CD4-positive, alpha-beta T cell treated with Interferon alpha-2 for 1 hour (primary cell): ENCODE measurements at regions not wholly inside any gene's neighbourhood (a gene's known extent, or its start where the extent isn't known, plus 50 kb on each side); places are given as distances from the start of the nearest gene placed in this dataset.
"Not testable (repeated sequence)": the region's sequence is repeated elsewhere in the genome, so short reads cannot be mapped to it uniquely, and the experiment has no call there.

Experiments
- DNase-seq, 2 donors: peaks; one replicate each; pipeline ENCODE4 v3.0.0-alpha.2; 2020 to 2022

DNA sequence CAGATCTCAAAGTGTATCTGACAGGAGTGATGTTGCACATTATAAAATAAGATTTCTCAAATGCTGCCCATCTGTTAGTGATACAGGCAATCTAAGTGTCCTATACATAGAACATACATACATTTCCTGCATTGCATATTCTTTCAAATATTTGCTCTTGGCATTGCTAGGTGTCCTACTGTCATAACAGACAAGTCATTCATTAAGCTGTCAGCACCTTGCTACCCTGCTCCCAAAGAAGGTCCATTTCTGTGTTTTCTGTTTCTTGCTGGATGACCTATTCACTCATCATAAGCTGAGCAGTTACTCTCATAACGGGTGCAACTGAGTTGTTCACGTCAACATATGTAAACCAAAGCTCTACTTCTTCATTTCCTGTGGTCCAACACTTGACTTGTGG lies 719.0 kb downstream of the KCNJ2 start:
- DNase-seq, result no peak

DNA sequence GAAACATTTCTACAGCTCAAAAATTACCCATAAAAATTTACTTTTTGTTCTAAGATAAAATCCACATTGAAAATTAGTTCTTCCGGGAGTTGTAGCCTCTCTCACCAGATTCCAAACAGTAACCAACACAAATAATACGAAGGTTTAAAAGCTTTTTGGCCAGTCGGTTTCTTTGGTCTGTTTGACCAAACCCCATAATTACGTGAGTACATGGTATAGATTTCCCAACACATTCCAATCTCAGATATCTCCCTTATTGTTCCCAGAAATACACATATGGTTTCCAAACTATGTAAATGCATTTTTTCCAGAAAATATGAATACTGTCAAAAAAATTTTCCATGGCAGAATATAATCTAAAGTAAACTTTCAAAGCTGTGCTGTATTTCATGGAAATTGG lies 722.0 kb downstream of the KCNJ2 start:
- no peak for DNase-seq

DNA sequence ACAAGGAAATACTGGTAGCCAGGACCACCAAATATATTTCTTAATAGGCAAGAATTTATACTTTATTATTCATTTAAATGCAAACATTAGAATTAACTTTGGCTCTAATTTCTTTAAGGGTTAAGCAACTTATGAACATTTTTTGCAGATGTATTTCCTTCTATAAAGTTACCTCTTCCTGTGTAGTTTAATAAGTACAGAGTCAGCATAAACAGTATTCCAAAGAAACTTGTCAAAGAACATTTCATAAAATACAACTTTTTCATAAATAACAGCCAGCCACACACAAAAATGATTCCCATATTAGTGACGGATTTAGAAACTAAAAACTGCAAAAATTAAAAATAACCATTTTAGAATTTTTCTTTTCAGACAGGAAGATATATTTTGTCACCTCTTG lies 723.2 kb downstream of the KCNJ2 start:
- no peak for DNase-seq

DNA sequence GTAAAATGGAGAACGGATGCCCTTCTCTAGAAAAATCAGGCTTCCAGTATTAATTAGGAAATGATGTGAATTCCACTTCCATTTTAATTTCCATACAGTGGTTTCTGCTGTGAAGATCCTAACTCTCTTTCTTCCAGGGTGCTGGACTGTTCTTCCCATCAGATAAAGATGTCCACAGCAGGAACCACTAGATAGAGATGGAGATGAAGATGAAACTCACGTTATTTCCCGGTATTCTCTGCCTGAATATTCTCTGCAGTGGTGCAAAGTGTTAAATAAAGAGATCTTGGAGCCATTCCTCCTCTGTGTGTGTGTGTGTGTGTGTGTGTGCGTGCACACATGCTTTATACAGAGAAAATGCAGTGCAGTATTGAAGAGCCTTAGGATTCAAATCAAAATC lies 727.5 kb downstream of the KCNJ2 start:
- no peak for DNase-seq

DNA sequence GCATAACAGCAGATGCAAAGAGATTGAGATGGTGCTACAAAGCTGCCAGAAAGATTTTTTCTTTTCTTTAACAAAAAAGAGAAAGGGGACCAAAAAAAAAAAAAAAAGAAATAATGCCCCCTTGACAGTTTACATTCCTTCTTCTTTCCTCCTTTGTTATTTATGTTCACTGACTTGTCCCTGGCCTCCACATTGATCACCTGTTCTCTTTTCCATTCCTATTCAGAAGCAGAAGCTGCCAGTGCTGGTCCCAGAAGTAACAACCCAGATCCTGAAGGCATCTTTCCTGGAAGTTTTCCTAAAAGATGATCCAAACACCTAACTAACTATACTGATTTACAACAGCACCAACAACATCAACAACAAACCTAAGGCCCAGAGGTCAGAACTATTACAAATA lies 728.1 kb downstream of the KCNJ2 start:
- DNase-seq, result no peak

DNA sequence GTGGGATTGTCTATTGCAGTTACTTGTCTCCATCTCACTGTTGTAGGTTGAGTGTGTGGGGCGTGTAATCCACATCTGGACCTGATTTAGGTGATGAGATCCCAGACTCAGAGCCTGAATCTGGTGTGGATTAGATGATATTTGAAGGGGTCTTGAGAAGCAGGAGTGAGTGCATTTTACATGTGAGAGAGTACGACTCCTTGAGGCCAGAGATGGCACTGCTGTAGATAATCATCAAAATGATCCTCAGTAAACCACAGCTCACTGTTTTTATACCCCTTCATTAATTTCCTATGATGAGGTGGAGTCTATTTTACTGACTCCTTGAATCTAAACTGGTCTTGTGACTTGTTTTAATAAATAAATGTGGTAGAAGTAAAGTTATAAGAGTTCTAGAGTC lies 732.5 kb downstream of the KCNJ2 start:
- DNase-seq, result no peak

DNA sequence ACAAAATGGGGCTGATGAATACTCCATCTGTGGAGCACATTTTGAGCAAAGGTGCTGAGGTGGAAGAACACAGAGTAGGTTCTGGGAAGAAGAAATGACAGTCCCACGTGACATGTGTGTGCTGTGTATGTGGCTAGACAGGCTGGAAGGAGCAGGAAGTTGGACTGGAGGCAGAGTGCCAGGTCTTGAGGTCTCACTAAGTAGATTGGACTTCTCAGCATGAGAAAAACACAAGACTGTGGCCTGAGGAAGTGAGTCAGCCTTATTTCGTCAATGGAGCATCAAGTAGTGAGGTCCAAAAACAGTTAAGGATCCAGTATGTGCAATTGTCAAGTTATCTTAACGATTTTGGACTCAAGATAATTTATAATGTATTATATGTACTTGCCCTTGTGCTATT lies 736.5 kb downstream of the KCNJ2 start:
- no peak for DNase-seq

DNA sequence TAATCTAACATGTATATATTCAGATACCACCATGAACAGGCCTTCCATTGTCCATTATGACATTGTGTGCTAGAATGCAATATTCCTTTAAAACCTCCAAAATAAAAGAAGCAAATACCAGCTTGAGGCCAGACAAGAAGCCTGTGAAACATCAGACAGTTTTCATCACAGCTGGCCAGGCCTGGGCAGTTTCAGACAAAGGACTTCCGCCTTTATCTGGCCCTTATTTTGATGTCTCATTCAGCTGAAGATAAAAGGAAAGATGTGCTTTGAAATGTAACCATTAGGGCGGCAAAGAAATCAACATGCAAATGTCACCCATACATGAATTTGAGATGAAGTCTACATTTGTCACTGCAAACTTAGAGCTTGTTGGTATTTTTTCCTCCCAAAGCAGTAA lies 737.5 kb downstream of the KCNJ2 start:
- DNase-seq, result no peak

DNA sequence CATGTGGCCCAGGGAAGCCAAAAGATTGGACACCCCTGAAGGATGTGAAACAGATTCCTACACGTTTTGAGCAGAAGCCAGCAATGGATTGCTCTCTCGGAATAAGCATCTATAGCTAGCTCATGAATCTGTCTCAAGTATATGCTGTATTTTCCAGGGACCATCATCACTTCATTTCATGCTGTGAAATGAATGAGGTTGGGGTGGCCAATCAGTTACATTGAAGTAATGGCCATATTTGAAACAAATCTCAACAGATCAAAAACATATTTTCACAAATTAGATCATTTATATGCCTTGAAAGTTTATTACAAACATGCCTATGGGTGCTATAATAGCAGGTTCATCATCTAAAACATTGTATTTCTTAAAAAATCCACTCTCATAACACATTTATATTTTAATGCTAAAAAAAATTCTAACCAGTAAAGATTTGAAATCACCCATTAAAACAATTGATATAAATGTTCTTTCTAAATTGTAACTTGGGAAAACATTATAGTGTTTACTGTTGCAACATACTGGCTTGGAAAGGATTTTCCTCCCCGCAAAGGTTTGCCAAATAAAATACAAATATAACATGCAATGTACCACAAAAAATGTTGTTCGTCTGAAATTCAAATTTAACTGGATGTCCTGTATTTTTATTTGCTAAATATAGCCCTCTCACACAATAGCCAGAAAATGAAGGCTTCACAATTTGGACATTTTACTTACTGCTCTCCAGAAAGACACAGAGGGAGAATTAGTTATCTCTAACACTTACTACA lies 743.6 kb downstream of the KCNJ2 start:
- no peak for DNase-seq

DNA sequence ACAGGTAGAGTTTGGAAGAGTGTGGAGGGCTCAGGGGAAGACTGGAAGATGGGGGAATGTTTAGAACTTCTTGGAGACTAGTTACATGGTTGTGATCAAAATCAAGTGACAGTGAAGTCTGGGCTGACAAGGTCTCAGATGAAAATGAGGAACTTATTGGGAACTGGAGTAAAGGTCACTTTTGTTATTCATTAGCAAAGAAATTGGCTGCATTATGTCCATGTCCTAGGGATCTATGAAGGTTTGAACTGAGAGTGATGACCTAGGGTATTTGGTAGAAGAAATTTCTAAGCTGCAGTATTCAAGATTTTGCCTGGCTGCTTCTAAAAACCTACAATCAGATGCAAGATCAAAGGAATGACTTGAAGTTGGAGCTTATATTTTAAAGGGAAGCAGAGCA lies 747.1 kb downstream of the KCNJ2 start:
- DNase-seq, result no peak

DNA sequence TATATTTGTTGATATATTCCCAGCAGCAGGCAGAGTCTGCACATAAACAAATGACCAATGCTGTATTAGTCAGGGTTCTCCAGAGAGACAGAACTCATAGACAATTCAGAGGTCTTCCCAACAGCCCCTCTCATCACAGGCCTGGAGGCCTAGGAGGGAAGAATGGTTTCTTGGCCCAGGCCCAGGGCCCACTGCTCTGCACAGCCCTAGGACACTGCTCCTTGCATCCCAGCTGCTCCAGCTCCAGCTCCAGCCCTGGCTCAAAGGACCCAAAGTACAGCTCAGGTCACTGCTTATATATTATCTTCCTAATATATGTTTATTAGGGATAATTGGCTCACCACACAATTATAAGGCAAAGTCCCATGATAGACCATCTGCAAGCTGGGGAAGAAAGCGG lies 749.9 kb downstream of the KCNJ2 start:
- DNase-seq, result no peak

DNA sequence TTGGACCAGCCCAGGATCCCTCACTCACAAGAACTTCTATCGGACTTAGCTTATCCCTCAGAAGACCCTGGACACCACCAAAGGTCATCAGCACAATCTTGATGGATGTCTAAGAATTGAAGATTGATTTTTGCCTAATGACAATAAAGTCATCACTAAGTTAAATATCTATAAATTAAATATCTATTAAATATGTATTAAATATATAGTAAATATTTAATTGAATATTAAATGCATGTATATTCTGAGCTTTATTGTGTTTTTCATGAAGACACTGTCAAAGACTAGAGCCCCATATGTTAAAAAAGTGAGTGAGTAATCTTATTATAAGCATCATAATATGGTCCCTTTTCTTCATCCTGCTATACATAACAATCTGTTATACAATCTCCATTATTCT lies 751.1 kb downstream of the KCNJ2 start:
- no peak for DNase-seq

DNA sequence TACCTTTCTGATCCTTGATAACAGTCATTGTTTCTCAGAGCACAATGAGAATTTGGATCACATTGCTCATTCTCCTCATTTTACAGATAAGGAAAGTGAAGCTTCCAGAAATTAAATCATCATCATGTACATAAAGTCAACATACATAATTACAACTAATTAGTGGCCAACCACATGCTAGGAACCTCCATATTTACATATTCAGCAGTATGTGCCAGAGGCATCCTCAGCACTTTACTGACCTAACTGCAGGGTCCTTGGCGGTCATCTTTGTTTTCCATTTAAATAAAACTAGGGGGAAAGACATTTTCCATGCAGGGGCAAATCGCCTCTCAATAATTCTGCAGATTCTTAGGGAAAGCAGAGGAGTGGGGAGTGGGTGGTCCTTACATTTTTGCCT lies 752.9 kb downstream of the KCNJ2 start:
- no peak for DNase-seq

DNA sequence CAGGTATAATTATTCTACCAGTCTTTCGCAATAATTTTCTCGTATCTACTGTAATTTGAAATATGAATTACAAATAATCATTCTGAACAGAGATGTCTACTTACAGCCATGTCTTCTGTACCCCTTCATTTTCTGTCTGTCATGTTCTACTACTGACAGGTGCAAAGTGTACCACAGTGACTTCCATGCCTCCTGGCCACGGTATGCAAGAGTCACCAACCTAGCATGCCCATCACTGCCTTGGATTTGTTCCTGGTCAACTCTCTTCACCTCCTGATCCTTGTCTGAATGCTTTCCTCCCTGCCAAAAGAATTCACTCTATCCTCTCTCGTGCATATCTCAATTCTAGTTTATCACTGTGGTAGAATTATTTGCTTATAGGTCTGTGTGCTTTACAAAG lies 755.4 kb downstream of the KCNJ2 start:
- DNase-seq, result no peak

DNA sequence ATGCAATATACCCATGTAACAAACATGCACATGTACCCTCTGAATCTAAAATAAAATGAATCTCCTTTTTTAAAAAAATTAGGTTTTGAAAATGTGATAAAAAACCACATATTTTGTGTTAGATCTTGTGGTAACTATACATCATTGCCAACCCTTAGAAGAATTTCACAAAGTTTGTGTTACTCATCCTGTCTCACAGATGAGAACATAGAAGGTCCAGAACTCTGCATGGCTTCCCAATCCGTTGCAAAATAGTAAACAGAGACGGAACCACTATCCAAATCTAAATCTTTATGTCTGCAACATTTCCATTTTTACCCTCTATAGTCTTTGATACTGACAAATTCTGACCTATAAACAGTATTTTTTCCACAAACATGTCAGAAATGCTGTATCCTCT lies 759.9 kb downstream of the KCNJ2 start:
- no peak for DNase-seq

DNA sequence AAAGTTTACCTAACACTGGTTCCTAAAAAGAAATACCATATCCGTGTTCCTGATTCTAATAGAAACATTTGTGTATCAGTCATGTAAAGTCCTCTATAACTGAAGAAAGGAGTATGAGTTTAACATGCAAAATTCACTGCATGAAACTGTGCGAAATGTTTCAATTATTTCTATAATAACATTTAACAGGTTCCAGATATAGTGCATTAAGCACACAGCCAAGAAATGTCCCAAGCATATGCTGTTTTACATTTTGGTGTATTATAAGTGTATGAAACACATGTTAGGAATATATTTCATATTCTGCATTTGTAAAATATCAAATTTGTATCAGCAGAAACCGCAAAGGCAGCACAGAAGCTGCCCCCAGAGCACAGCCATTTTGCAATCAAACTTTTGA lies 764.9 kb downstream of the KCNJ2 start:
- no peak for DNase-seq

DNA sequence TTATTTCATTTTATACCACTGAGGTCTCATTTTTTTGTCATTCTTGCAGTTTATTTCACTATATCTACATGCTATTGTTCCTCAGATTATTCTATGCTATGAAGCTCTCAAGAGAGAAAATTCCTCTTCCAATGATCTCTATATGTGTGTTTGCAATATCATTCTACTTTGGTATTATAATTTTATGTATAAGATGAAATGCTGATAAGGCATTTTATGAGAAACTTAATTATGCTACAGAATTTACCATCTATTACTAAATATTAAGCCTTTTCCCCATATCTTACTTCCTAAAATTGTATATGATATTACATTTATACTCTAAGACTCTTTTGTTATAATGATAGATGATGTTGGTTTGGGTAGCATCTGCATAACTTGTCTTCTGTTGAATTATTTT lies 765.5 kb downstream of the KCNJ2 start:
- DNase-seq, result no peak

DNA sequence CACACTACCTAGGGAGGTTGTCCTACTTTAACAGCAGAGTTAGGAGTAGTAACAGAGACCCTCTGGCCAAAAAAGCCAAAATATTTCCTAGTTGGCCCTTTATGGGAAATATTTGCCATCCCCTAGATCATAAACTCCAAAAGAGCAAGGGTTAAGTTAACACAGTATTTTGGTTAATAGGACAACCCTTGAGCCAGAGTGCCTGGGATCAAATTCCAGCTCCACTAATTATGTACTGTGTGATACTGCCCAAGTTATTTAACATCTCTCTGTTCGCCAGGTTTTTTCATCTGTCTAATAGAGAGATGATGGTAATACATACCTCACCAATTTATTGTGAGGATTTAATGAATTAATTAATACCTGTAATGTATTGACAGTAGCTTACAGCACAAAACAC lies 767.4 kb downstream of the KCNJ2 start:
- no peak for DNase-seq

DNA sequence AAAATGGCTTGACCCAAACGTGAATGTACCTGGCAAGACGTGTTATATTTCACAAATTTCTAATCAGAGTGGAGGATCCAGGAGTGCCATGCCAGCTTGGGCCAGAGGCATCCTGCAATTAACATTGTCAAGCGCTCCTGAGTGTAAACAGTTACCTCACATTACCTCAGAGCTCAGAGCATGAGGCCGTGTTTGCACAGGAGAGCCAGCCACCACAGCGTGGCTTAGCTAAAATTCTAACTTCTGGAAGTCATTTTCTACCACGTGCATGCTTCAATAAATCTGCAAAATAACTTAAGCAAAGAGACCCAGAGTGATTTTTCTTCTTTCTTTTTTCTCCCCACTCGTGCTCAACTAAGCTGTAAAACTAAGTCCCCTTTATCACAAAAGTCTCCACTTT lies 769.0 kb downstream of the KCNJ2 start:
- no peak for DNase-seq

DNA sequence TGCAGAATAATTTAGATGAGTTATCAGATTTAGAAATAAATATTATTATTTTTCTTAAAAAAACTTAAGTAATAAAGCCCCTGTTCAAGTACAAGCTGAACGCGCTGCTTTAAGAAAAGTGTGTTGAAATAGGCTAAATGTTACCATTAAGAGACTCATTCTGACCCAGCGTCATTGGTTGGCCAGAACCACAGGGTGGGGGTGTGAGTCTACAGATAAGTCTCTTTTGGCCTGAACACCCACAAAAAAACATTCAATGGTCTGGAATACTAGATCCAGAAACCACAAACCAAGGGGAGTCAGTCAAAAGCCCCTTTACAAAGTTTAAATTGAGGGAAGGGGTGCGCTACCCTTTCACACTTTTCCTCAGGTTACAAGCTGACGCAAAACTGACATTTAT lies 776.1 kb downstream of the KCNJ2 start:
- no peak for DNase-seq

DNA sequence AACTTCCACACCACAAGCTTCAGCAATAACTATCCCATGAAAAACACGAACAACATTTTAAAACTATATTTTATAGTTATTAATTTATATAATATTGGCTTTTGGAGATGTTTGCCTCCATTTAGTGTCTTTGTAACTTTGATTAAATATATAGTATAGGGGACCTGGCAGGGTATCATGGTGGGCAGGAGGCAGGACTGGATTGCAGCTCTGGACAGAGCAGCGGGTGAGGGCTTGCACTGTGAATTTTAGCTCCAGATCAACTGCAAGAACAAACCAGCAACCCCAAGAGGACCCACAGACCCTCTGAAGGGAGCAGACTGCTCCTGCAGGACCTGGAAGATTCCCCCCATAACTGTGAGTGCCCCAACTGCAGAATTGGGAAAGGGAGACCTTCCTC lies 777.9 kb downstream of the KCNJ2 start:
- DNase-seq, result no peak

DNA sequence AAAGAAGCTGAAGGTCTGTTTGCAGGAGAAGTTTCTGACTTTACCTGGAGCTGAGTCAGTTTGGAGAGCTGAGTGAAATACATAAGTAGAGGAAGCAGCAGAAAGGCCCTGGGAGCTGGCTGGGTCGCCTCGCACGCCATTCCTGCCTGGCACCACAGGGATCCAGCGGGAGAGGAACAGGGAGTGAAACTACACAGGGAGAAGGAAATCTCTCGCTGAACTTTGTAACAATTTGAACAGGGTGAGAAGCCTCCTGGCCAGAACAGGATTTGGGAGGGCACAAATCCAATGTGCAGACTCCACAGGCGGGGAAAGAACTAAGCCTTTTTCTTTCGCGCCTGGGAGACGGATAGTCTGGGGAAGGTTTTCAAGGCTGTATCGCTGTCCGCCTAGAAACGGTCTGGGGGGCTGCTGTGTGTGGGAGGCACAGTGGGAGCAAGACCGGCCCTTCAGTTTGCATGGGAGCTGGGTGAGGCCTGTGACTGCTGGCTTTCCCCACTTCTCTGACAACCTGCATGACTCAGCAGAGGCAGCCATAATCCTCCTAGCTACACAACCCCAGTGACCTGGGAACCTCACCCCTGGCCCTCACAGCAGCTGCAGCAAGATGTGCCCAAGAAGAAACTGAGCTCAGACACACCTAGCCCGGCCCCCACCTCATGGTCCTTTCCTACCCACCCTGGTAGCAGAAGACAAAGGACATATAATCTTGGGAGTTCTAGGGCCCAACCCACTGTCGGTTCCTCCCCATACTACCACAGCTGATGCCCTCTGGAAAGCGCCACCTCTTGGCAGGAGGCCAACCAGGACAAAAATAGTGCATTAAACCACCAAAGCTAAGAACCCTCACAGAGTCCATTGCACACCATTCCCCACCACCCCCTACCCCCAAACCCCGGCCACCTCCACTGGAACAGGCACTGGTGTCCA lies 778.6 kb downstream of the KCNJ2 start:
- DNase-seq, result no peak

DNA sequence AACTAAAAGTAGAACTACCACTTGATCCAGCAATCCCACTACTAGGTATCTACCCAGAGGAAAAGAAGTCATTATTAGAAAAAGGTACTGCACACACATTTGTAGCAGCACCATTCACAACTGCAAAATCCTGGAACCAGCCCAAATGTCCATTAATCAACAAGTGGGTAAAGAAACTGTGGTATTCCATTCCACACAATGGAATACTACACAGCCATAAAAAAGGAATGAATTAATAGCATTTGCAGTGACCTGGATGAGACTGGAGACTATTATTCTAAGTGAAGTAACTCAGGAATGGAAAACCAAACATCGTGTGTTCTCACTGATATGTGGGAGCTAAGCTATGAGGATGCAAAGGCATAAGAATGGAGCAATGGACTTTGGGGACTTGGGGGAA lies 783.8 kb downstream of the KCNJ2 start:
- not testable (repeated sequence) for DNase-seq

DNA sequence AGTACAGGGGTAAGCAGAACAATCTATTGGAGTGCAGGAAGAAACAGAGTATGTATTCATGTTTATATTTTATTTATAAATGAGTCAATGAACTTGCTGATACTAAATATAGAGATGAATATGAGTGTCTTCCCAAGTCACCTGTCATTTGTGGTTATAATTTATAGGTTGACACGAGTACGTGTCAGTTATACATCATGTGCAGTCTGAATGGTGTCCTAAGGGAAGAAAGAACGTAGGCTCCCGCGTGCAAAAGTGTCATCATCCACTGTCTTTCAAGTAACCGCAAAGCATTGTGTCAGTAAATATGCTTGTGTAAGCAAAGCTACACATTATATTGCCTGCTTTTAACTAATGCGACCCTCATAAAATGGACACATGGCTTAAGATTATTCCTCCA lies 786.1 kb downstream of the KCNJ2 start:
- DNase-seq, result no peak

DNA sequence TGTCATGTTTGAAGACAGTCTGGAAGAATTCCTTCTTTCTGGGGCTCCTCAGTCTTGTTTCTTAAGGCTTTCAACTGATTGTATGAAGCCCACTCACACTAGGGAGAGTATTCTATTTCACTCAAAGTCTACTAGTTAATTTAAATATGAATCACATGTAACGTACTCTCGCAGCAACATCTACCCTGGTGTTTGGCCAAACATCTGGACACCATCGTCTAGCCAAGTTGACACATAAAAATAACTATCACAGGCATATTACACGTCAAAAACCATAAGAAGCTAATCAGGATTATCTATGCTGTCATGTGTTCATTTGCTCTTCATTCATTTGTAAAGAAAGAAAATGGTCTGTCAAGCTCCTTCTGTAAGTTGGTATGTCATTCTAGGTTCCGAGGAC lies 787.4 kb downstream of the KCNJ2 start:
- no peak for DNase-seq
